BJ (cell line): ENCODE measurements at regions not wholly inside any gene's neighbourhood (a gene's known extent, or its start where the extent isn't known, plus 50 kb on each side); places are given as distances from the start of the nearest gene placed in this dataset.

Experiments used
- CTCF ChIA-PET: fragments of 350-600 bp; formaldehyde crosslinking; extraction: SDS; loops from one replicate; lab custom pipeline; 2021; ENCODE audit warnings: antibody characterized with exemption, inconsistent platforms; lab: Yijun Ruan, JAX
- POLR2A ChIA-PET: fragments of 300-600 bp; sonication (Branson Sonifier 250); formaldehyde crosslinking; extraction: SDS; loops from one replicate; lab custom pipeline; 2021; ENCODE audit warnings: antibody characterized with exemption; lab: Charles Lee
- DNase-seq: peaks from one replicate; pipeline ENCODE4 v3.0.0-alpha.2; 2011; ENCODE audit warnings: low read depth
- H3K27me3 ChIP-seq: 2 replicates; pipeline ENCODE4 v1.6.0; 2011; ENCODE audit warnings: low read length; ENCODE audit not compliant: control insufficient read depth, insufficient read depth
- H3K36me3 ChIP-seq: 2 replicates; pipeline ENCODE4 v1.5.1; 2011; ENCODE audit warnings: low read length; ENCODE audit not compliant: control insufficient read depth, insufficient read depth
- H3K4me3 ChIP-seq: 2 replicates; pipeline ENCODE4 v1.5.1; 2011; ENCODE audit warnings: low read depth, mild to moderate bottlenecking, control low read depth, low read length
- TF ChIP-seq, protein P1 (sequence below): IDR thresholded peaks from 2 replicates; pipeline ENCODE4 v1.5.1; 2011; ENCODE audit warnings: low read depth, mild to moderate bottlenecking, control low read depth, inconsistent platforms, low read length, moderate library complexity; ENCODE audit not compliant: insufficient read depth

DNA sequence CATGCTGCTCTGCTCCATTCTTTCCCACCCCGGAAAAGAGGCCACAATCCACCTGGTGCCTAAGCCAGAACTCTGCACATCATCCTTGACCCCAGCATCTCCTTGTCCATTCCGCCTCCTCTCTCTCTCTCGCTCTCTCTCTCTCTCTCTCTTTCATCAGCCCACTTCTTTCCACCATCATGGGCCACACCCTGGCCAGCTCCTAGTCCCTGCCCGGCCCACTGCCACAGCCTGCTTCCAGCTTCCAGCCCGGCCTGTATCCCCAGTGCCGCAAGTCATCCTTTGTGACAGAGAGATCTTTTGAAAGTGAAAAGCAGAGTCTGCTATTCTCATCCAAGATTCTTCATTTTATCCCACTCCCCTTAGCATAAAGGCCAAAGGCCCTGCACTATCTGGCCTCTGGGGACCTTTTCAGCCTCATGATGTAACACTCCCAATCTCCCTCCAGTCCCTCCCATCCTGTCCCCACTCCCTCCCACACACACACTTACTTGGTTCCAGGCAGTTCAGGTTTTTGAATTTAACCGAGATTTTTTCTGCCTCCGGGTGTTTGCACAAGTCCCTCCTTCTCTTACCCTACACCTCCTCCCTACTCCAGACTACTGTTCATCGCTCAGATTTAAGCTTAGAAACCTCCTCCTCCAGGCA lies 214.0 kb downstream of the EN1 start:
- Histone ChIP-seq H3K4me3 (no peak overlapping the region), H3K27me3 (no peaks in the 10 kb centered on the region; the same call in 1 of the 2 replicates), H3K36me3 (no peaks in the 10 kb centered on the region)
- CTCF ChIA-PET = no interaction called here
- no peak for DNase-seq
- TF ChIP-seq, protein P1, sequence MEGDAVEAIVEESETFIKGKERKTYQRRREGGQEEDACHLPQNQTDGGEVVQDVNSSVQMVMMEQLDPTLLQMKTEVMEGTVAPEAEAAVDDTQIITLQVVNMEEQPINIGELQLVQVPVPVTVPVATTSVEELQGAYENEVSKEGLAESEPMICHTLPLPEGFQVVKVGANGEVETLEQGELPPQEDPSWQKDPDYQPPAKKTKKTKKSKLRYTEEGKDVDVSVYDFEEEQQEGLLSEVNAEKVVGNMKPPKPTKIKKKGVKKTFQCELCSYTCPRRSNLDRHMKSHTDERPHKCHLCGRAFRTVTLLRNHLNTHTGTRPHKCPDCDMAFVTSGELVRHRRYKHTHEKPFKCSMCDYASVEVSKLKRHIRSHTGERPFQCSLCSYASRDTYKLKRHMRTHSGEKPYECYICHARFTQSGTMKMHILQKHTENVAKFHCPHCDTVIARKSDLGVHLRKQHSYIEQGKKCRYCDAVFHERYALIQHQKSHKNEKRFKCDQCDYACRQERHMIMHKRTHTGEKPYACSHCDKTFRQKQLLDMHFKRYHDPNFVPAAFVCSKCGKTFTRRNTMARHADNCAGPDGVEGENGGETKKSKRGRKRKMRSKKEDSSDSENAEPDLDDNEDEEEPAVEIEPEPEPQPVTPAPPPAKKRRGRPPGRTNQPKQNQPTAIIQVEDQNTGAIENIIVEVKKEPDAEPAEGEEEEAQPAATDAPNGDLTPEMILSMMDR = no peak
- POLR2A ChIA-PET = no interaction called here

DNA sequence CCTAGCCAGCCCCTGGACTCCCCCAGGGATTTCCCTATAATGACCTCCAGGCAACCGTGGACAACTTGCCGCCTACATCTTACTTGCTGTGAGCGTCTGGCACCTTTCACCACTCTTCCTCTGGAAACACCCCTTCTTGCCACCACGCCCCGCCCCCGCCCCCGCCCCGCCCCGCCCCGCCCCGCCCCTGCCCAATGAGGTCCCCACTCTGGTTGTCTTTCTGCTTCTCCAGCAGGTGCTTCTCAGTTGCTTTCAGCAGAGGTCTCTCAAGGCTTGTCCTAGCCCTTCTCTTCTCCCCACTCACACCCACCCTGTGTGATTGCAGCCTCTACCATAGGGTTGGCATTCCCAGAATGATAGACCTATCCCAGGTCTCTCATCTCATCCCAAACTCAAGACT lies 214.5 kb downstream of the EN1 start:
- H3K36me3 ChIP-seq = no peaks in the 10 kb centered on the region
- no peak for DNase-seq
- no peaks in the 10 kb centered on the region; the same call in 1 of the 2 replicates for H3K27me3 ChIP-seq
- ChIA-PET CTCF (no interaction called here), POLR2A (interaction anchor here (0.7 kb wide), 1 partner anchor 19 kb away, joined by 4 read pairs; no protein-coding TSS in a partner anchor)
- TF ChIP-seq, protein P1 = no peak
- no peak overlapping the region for H3K4me3 ChIP-seq

DNA sequence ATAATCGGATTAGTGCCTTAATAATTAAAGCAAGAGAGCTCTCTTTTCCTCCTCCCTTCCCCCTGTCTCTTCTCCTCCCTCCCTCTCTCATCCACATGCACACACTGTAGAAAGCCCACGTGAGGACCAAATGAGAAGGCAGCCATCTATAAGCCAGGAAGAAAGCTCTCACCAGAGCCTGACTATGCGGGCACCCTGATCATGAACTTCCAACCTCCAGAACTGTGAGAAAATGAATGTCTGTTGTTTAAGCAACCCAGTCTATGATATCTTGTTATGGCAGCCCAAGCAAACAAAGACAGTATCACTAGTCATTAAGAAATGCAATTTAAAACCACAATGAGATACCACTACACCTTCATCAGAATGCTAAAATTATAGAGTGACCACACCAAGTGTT lies 220.3 kb downstream of the EN1 start:
- CTCF ChIA-PET = interaction anchor here (1.5 kb wide), 1 partner anchor 9 kb away, joined by 4 read pairs; no protein-coding TSS in a partner anchor
- no peak overlapping the region for H3K4me3 ChIP-seq
- TF ChIP-seq, protein P1 = no peak
- H3K27me3 ChIP-seq = 0 out of 2 replicates have a peak, but pooled peaks cover 4% of the 10 kb centered on the region
- POLR2A ChIA-PET = no interaction called here
- H3K36me3 ChIP-seq = no peaks in the 10 kb centered on the region
- no peak for DNase-seq

DNA sequence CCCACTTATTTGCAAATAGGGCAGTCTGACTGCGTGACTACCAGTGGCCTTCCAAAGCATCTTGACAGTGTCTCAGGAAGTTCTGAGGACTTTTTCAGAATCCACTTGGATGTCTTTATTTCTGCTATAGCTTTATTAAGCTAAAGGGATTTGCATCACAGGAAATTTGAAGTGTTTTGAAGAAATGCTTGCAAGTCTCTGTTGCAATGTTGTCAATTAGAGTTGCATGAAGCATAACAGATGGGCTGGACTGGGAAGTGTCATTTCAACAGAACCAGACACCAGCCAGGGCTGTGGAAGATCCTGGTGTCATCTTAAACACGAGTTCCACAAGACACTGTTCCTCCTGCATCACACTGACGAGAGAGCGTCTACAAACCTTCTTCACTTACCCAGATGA lies 224.5 kb downstream of the EN1 start:
- ChIA-PET CTCF (no interaction called here), POLR2A (no interaction called here)
- Histone ChIP-seq H3K27me3 (0 out of 2 replicates have a peak, but pooled peaks cover 4% of the 10 kb centered on the region), H3K36me3 (no peaks in the 10 kb centered on the region), H3K4me3 (no peak overlapping the region)
- TF ChIP-seq, protein P1 = no peak
- DNase-seq = no peak

DNA sequence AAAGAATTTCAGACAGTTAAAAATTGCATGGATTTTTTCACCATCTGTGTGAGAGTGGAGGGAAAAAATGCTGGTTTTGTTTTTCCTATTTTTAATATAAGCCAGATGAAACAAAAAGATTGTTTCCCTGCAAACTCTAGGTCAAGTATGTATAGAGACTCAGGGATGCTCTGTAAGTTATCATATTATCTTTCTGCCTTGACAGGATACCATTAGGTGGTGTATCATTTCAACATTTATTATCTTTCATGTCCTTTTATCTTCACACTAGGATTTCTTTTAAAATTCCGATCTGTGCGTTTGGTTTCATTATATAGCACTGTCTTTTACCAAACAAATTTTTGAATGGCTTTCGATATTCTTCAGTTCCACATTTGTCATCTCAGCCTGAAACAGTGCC lies 225.3 kb downstream of the EN1 start:
- CTCF ChIA-PET = no interaction called here
- DNase-seq = no peak
- Histone ChIP-seq H3K36me3 (no peaks in the 10 kb centered on the region), H3K27me3 (0 out of 2 replicates have a peak, but pooled peaks cover 4% of the 10 kb centered on the region), H3K4me3 (no peak overlapping the region)
- POLR2A ChIA-PET = no interaction called here
- TF ChIP-seq, protein P1 = no peak
